ENCODE measurements at regions not wholly inside any gene's neighbourhood (a gene's known extent, or its start where the extent isn't known, plus 50 kb on each side); places are given as distances from the start of the nearest gene placed in this dataset.

DNA sequence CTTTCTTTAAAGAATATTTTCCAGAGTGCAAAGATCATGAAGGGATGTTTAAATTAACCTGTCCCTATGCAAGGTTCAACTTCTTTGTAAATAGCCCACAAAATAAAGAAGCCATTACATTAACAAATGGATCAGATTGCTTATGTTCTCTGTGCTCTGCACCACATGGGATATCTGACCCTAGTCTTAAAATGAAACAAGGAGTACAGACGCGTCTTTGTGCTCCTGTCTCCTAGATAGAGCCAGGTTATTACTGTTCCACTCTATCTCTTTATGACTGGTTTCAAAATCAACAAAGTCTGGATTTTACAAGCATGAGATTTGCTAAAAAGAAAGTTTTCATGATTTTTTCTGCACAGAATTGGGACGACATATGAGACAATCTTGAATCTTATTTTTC, 339.4 kb downstream of the KLF12 start:
- CTCF ChIA-PET: interaction anchor here (2.2 kb wide), 1 partner anchor 8 kb away, joined by 6 read pairs; no protein-coding TSS in a partner anchor
- no peak overlapping the region for H3K27ac Mint-ChIP-seq
- TF ChIP-seq, protein P1, sequence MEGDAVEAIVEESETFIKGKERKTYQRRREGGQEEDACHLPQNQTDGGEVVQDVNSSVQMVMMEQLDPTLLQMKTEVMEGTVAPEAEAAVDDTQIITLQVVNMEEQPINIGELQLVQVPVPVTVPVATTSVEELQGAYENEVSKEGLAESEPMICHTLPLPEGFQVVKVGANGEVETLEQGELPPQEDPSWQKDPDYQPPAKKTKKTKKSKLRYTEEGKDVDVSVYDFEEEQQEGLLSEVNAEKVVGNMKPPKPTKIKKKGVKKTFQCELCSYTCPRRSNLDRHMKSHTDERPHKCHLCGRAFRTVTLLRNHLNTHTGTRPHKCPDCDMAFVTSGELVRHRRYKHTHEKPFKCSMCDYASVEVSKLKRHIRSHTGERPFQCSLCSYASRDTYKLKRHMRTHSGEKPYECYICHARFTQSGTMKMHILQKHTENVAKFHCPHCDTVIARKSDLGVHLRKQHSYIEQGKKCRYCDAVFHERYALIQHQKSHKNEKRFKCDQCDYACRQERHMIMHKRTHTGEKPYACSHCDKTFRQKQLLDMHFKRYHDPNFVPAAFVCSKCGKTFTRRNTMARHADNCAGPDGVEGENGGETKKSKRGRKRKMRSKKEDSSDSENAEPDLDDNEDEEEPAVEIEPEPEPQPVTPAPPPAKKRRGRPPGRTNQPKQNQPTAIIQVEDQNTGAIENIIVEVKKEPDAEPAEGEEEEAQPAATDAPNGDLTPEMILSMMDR (IDR thresholded peaks at IDR 0.05): no peak
- H3K36me3 Mint-ChIP-seq (ENCODE audit: low read depth): peaks cover 20% of the 10 kb centered on the region
- intact Hi-C loops (cut with micrococcal nuclease): no loop called here
- peaks cover 6% of the 10 kb centered on the region for H3K9me3 Mint-ChIP-seq
- DNase-seq (no peak), ATAC-seq (no peak)
- no peak overlapping the region for H3K4me3 Mint-ChIP-seq
- H3K4me1 Mint-ChIP-seq (ENCODE audit: low read depth): peaks cover 27% of the 10 kb centered on the region
- POLR2A ChIA-PET: no interaction called here
- H3K27me3 Mint-ChIP-seq: no peaks in the 10 kb centered on the region

DNA sequence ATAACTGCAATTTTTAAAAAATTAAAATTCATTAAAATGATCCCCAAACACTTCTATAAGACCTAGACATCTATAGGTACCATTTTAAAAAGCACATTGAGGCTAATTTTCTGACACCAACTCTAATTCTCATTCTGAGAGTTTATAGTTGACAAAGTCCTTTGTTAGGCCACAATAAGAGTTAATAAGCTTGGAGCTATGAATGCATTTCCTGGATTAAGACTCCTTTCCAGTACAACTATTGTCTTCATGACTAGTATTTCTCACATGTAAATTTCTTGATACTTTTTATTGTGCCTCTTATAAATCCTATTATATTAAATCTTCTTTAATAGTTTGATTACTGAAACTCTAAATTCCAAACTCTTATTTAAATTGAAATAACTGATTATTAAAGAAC, 340.8 kb downstream of the KLF12 start:
- TF ChIP-seq, protein P1 (IDR thresholded peaks at IDR 0.05): no peak
- Mint-ChIP-seq H3K27me3 (no peaks in the 10 kb centered on the region), H3K36me3 (ENCODE audit: low read depth) (peaks cover 16% of the 10 kb centered on the region), H3K27ac (no peak overlapping the region), H3K9me3 (peaks cover 4% of the 10 kb centered on the region), H3K4me1 (ENCODE audit: low read depth) (peaks cover 33% of the 10 kb centered on the region), H3K4me3 (no peak overlapping the region)
- intact Hi-C loops (cut with micrococcal nuclease): no loop called here
- ChIA-PET CTCF (no interaction called here), POLR2A (no interaction called here)
- DNase-seq (no peak), ATAC-seq (no peak)

DNA sequence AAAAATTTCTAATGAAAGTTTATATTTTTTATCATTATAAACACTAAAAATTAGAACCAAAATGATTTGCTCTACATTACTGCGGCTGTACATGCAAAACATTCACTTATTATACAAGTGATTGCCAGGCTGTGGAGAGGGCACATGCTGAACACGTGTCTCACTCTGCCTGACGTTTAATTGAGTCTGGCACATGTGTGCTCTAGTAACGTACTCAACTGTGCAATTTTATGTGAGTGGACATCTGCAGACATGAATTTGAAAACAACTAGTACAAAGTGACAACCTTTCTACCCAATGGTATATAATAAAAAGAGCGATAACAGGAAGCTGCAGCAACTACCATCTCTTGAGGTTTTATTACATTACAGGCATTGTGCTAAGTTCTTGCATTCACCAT, 341.4 kb downstream of the KLF12 start:
- H3K9me3 Mint-ChIP-seq: no peaks in the 10 kb centered on the region
- intact Hi-C loops (cut with micrococcal nuclease): no loop called here
- POLR2A ChIA-PET: no interaction called here
- H3K4me3 Mint-ChIP-seq: no peak overlapping the region
- peaks cover 13% of the 10 kb centered on the region for H3K36me3 Mint-ChIP-seq (ENCODE audit: low read depth)
- TF ChIP-seq, protein P1 (IDR thresholded peaks at IDR 0.05): no peak
- DNase-seq: no peak
- H3K27ac Mint-ChIP-seq: no peak overlapping the region
- no peak for ATAC-seq
- H3K27me3 Mint-ChIP-seq: no peaks in the 10 kb centered on the region
- CTCF ChIA-PET: no interaction called here
- peaks cover 33% of the 10 kb centered on the region for H3K4me1 Mint-ChIP-seq (ENCODE audit: low read depth)

DNA sequence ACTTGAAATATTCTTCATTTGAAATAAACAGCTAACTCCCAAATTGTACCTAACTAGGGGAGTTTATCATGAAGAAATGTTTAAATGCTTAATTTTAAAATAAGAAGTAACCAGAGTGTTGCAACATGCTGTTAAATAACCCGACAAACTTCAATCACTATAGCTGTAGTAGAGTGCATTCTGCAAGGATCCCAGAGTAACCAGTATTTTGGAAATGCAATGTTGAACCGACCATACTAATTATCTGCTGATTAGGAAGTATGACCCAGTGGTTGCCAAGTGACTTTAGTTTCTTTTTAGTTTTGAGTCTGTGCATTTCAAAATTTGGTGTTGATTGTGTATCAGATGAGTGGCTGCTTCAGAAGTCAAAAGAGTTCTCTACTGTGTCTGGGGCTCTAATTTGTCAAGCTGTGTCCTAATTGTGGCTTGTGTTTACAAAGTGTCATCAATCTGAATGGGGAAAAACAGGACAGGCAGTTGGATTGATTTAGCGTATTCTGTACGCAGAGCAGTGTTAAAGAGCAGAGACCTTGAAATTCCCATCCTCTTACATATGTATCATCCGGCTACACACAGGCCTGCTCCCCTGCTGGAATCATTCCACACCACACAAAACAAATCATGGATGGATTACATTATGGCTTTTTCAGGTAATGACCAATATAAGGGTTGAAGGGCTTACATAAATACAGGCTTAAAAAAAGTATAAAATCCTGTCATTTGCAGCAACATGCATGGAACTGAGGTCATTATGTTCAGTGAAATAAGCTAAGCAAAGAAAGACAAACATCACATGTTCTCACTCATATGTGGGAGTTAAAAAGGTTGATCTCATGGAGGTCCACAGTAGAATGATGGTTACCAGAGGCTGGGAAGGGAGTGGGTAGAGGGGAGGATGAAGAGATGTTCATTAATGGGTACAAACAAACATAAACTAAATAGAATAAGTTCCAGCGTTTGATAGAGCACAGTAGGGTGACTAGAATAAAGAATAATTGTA, 351.5 kb downstream of the KLF12 start:
- peaks cover 27% of the 10 kb centered on the region for H3K36me3 Mint-ChIP-seq (ENCODE audit: low read depth)
- H3K27ac Mint-ChIP-seq: no peak overlapping the region
- CTCF ChIA-PET: interaction anchor here (1.1 kb wide), 1 partner anchor 15 kb away, joined by 4 read pairs; no protein-coding TSS in a partner anchor
- H3K4me3 Mint-ChIP-seq: no peak overlapping the region
- intact Hi-C loops (cut with micrococcal nuclease): no loop called here
- TF ChIP-seq, protein P1 (IDR thresholded peaks at IDR 0.05): no peak
- no peaks in the 10 kb centered on the region for H3K27me3 Mint-ChIP-seq
- H3K4me1 Mint-ChIP-seq (ENCODE audit: low read depth): peaks cover 19% of the 10 kb centered on the region
- POLR2A ChIA-PET: no interaction called here
- no peak for DNase-seq
- ATAC-seq: no peak
- peaks cover 2% of the 10 kb centered on the region for H3K9me3 Mint-ChIP-seq

DNA sequence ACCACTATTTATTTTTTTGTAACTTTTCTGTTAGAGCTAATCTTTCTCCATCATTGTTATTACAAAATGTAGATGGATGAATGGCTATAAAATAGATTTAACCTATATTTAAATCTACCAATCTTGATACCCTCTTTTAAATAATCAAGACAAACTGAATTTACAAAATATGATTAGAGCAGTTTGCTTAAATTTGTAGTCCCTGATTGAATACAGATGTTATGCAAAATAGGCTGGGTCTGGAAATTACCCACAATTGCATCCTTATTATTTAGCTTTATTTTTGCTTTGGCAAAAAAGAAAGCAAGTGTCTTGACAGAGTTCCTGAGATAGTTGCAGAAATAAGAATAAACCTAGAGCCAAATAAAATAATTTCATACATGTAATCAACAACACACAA, 352.8 kb downstream of the KLF12 start:
- intact Hi-C loops (cut with micrococcal nuclease): no loop called here
- H3K36me3 Mint-ChIP-seq (ENCODE audit: low read depth): peaks cover 36% of the 10 kb centered on the region
- no peak overlapping the region for H3K4me3 Mint-ChIP-seq
- ATAC-seq (no peak), DNase-seq (no peak)
- H3K9me3 Mint-ChIP-seq: peaks cover 7% of the 10 kb centered on the region
- CTCF ChIA-PET: no interaction called here
- H3K4me1 Mint-ChIP-seq (ENCODE audit: low read depth): peaks cover 23% of the 10 kb centered on the region
- no peak overlapping the region for H3K27ac Mint-ChIP-seq
- TF ChIP-seq, protein P1 (IDR thresholded peaks at IDR 0.05): no peak
- POLR2A ChIA-PET: no interaction called here
- H3K27me3 Mint-ChIP-seq: no peaks in the 10 kb centered on the region
